Peyer's patch (tissue), 4 donors: ENCODE measurements at regions not wholly inside any gene's neighbourhood (a gene's known extent, or its start where the extent isn't known, plus 50 kb on each side); places are given as distances from the start of the nearest gene placed in this dataset.

Experiments used
- POLR2A ChIP-seq, 2 donors: fragments of 450-650 bp; IDR thresholded peaks; one replicate each; pipeline ENCODE4 v1.5.1; 2017; ENCODE audit warnings: antibody characterized with exemption in 2 of 2, mild to moderate bottlenecking in 2 of 2, moderate library complexity in 2 of 2
- TF ChIP-seq, protein P1 (sequence below), 6 experiments: fragments of 450-650 bp in 4 of 6; fragments of 200-600 bp in 2 of 6; sonication (generic) in 1 of 6; IDR thresholded peaks; one replicate each; pipeline ENCODE4 v1.5.1; 2017 to 2019; ENCODE audit warnings: antibody characterized with exemption in 6 of 6, mild to moderate bottlenecking in 3 of 6, moderate library complexity in 1 of 6

DNA sequence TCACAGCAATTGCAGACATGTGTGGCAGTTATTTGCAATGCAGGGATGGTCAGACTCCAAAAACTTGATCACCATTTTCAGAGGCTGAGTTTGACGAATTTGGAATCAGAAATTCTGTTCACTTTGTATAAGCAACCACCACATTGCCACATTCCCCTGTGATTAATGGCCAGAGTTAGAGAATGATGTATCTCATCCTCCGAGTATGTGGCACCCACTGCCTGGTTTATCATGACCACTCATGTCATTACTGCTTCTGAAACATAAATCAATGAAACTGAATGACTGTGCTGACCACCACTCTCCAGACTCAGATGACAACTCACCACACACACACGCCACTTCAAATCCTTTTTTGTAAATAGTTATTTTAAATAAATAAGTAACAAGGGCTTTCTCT lies 66.6 kb upstream of the CACHD1 start:
- no peak for TF ChIP-seq POLR2A (IDR thresholded peaks at IDR 0.05)
- TF ChIP-seq, protein P1, sequence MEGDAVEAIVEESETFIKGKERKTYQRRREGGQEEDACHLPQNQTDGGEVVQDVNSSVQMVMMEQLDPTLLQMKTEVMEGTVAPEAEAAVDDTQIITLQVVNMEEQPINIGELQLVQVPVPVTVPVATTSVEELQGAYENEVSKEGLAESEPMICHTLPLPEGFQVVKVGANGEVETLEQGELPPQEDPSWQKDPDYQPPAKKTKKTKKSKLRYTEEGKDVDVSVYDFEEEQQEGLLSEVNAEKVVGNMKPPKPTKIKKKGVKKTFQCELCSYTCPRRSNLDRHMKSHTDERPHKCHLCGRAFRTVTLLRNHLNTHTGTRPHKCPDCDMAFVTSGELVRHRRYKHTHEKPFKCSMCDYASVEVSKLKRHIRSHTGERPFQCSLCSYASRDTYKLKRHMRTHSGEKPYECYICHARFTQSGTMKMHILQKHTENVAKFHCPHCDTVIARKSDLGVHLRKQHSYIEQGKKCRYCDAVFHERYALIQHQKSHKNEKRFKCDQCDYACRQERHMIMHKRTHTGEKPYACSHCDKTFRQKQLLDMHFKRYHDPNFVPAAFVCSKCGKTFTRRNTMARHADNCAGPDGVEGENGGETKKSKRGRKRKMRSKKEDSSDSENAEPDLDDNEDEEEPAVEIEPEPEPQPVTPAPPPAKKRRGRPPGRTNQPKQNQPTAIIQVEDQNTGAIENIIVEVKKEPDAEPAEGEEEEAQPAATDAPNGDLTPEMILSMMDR (IDR thresholded peaks at IDR 0.05), result no peak
